ENCODE measurements at regions not wholly inside any gene's neighbourhood (a gene's known extent, or its start where the extent isn't known, plus 50 kb on each side); places are given as distances from the start of the nearest gene placed in this dataset.

DNA sequence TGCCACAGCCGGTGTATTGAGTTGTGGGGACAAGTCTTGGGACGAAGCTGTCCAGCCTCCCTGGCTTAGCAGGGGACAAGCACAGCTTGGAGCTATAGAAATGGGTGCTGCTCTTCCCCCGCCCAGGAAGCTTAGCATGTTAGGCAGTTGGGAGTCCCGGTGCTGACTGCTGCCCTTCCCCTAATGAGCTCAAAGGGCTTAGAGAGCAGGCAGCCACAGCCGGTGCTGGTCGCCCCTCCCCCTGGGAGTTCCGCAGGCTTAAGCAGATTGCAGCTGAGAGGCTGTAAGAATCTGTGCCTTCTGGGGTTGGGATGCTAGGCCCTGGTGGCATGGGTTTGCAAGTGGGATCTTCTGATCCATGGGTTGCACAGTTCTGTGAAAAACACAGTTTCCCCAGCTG lies 237.3 kb downstream of the DCDC2C start:
- no peak overlapping the region for H3K4me3 ChIP-seq
- H3K4me2 ChIP-seq (ENCODE audit: unreplicated experiment), result no peak overlapping the region
- no peak overlapping the region for H2AFZ ChIP-seq
- no peaks in the 10 kb centered on the region for H3K36me3 ChIP-seq (ENCODE audit: low read depth)
- no peak overlapping the region for H3K9ac ChIP-seq
- 23 to 27% methylated on average over 7 of the region's 7 CpGs for WGBS, 2 experiments (ENCODE audit: low coverage in 1 of 2, low lambda C conversion rate in 2 of 2, missing lambda C conversion rate in 2 of 2)
- H3K79me2 ChIP-seq (ENCODE audit: insufficient read depth), result no peaks in the 10 kb centered on the region
- H3K27me3 ChIP-seq (replicated peaks; ENCODE audit: insufficient read depth), result no peaks in the 10 kb centered on the region
- TF ChIP-seq EZH2 (IDR thresholded peaks at IDR 0.05; ENCODE audit: insufficient read depth, poor library complexity, severe bottlenecking) (no peak), EZH2phosphoT487 (IDR thresholded peaks at IDR 0.05; ENCODE audit: insufficient read depth, low read depth) (no peak)
- no peaks in the 10 kb centered on the region for H3K9me3 ChIP-seq (ENCODE audit: low read depth)
- no peaks in the 10 kb centered on the region for H4K20me1 ChIP-seq (ENCODE audit: insufficient read depth)
- H3K4me1 ChIP-seq (ENCODE audit: insufficient read depth), result no peaks in the 10 kb centered on the region
- in situ Hi-C loops (cut with MboI), result no loop called here
- no peaks in the 10 kb centered on the region for H3K9me2 ChIP-seq (ENCODE audit: insufficient read depth)
- H3K27ac ChIP-seq, result no peak overlapping the region
- H3F3A ChIP-seq (ENCODE audit: insufficient read depth), result no peaks in the 10 kb centered on the region
- no peak for DNase-seq

GRCh38 chr2:3942841-3943240 lies 239.5 kb downstream of the DCDC2C start:
- WGBS, 2 experiments (ENCODE audit: low coverage in 1 of 2, low lambda C conversion rate in 2 of 2, missing lambda C conversion rate in 2 of 2), result 65% methylated on average over 19 to 20 of the region's 20 CpGs
- DNase-seq, result no peak
- Histone ChIP-seq H3K27me3 (replicated peaks; ENCODE audit: insufficient read depth) (no peaks in the 10 kb centered on the region), H3F3A (ENCODE audit: insufficient read depth) (no peaks in the 10 kb centered on the region), H3K36me3 (ENCODE audit: low read depth) (no peaks in the 10 kb centered on the region), H4K20me1 (ENCODE audit: insufficient read depth) (no peaks in the 10 kb centered on the region), H2AFZ (no peak overlapping the region), H3K9me3 (ENCODE audit: low read depth) (no peaks in the 10 kb centered on the region), H3K4me3 (no peak overlapping the region), H3K4me1 (ENCODE audit: insufficient read depth) (no peaks in the 10 kb centered on the region), H3K9ac (no peak overlapping the region), H3K79me2 (ENCODE audit: insufficient read depth) (no peaks in the 10 kb centered on the region), H3K27ac (no peak overlapping the region), H3K9me2 (ENCODE audit: insufficient read depth) (no peaks in the 10 kb centered on the region), H3K4me2 (ENCODE audit: unreplicated experiment) (no peak overlapping the region)
- in situ Hi-C loops (cut with MboI), result no loop called here
- no peak for TF ChIP-seq EZH2phosphoT487 (IDR thresholded peaks at IDR 0.05; ENCODE audit: insufficient read depth, low read depth)
- TF ChIP-seq EZH2 (IDR thresholded peaks at IDR 0.05; ENCODE audit: insufficient read depth, poor library complexity, severe bottlenecking), result no peak

DNA sequence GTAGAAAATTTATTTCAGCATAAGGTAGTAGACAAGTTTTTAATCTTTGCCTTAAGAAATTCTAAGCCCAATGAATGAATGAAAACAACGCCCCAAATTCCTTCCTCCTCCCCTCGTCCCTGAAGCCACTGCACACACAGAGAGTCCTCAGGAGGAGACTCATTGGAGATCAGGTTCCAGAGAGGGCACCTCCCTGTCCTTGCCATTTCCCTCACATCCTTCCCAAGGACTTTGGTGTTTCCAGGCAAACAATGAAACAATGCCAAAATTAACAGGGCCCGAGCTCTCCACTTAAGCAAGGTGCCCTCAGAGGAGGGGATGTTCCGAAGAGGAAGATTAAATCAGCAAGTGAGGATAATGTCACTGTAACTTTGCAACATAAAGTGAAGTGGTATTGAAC lies 240.7 kb downstream of the DCDC2C start:
- Histone ChIP-seq H3K9ac (no peak overlapping the region), H3K9me3 (ENCODE audit: low read depth) (no peaks in the 10 kb centered on the region), H4K20me1 (ENCODE audit: insufficient read depth) (no peaks in the 10 kb centered on the region), H3K27me3 (replicated peaks; ENCODE audit: insufficient read depth) (no peaks in the 10 kb centered on the region), H3F3A (ENCODE audit: insufficient read depth) (no peaks in the 10 kb centered on the region), H2AFZ (no peak overlapping the region), H3K4me2 (ENCODE audit: unreplicated experiment) (no peak overlapping the region), H3K4me1 (ENCODE audit: insufficient read depth) (no peaks in the 10 kb centered on the region), H3K9me2 (ENCODE audit: insufficient read depth) (no peaks in the 10 kb centered on the region), H3K27ac (no peak overlapping the region), H3K4me3 (no peak overlapping the region), H3K36me3 (ENCODE audit: low read depth) (no peaks in the 10 kb centered on the region), H3K79me2 (ENCODE audit: insufficient read depth) (no peaks in the 10 kb centered on the region)
- WGBS, 2 experiments (ENCODE audit: low coverage in 1 of 2, low lambda C conversion rate in 2 of 2, missing lambda C conversion rate in 2 of 2), result 19 to 33% methylated on average over 4 of the region's 4 CpGs
- TF ChIP-seq EZH2phosphoT487 (IDR thresholded peaks at IDR 0.05; ENCODE audit: insufficient read depth, low read depth), result no peak
- TF ChIP-seq EZH2 (IDR thresholded peaks at IDR 0.05; ENCODE audit: insufficient read depth, poor library complexity, severe bottlenecking), result no peak
- in situ Hi-C loops (cut with MboI), result no loop called here
- no peak for DNase-seq

DNA sequence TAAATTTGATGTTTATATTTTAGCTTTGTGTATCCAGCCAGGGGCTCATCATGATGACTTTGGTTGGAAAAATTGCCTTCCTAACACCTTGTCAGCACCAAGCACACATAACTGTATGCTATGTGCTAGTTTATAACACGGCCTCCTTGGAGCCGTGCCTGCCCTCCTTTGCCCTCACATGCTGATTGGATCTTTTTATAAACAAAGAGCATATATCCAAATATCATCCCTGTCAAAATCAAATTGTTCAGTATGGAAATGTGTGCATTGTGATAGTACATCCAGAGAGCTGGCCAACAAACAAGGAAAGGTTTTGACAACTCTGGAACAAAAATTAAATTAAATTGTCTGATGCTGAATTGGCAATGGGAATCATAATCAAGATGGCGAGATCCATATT lies 241.5 kb downstream of the DCDC2C start:
- no peak overlapping the region for H2AFZ ChIP-seq
- H3K4me1 ChIP-seq (ENCODE audit: insufficient read depth), result no peaks in the 10 kb centered on the region
- 20 to 21% methylated on average over 3 of the region's 3 CpGs for WGBS, 2 experiments (ENCODE audit: low coverage in 1 of 2, low lambda C conversion rate in 2 of 2, missing lambda C conversion rate in 2 of 2)
- no peaks in the 10 kb centered on the region for H3K79me2 ChIP-seq (ENCODE audit: insufficient read depth)
- no peaks in the 10 kb centered on the region for H3K9me2 ChIP-seq (ENCODE audit: insufficient read depth)
- in situ Hi-C loops (cut with MboI), result no loop called here
- no peaks in the 10 kb centered on the region for H4K20me1 ChIP-seq (ENCODE audit: insufficient read depth)
- H3K9ac ChIP-seq, result no peak overlapping the region
- no peak for TF ChIP-seq EZH2 (IDR thresholded peaks at IDR 0.05; ENCODE audit: insufficient read depth, poor library complexity, severe bottlenecking)
- no peak for TF ChIP-seq EZH2phosphoT487 (IDR thresholded peaks at IDR 0.05; ENCODE audit: insufficient read depth, low read depth)
- no peak for DNase-seq
- no peak overlapping the region for H3K4me3 ChIP-seq
- no peaks in the 10 kb centered on the region for H3F3A ChIP-seq (ENCODE audit: insufficient read depth)
- no peak overlapping the region for H3K4me2 ChIP-seq (ENCODE audit: unreplicated experiment)
- no peaks in the 10 kb centered on the region for H3K27me3 ChIP-seq (replicated peaks; ENCODE audit: insufficient read depth)
- H3K36me3 ChIP-seq (ENCODE audit: low read depth), result no peaks in the 10 kb centered on the region
- H3K27ac ChIP-seq, result no peak overlapping the region
- H3K9me3 ChIP-seq (ENCODE audit: low read depth), result no peaks in the 10 kb centered on the region

DNA sequence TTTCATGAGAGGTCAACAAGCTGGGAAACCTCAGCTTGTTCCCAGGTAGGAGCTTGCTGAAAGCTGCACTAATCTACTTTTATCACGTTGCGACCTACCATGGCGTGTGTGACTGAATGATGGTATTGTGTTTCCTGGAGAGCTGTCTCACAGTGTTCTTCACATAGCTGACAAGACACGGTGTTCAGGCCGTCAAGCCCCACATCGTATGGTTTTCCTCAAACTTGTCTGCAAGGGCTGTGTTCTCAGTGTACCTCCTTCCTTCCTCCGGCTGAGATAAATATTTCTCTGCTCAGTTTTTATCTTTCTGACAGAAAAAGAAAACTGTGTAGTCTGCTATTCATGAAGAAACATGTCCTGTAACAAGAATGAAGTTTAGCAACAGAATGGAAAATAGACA lies 244.8 kb downstream of the DCDC2C start:
- in situ Hi-C loops (cut with MboI), result no loop called here
- no peaks in the 10 kb centered on the region for H3K36me3 ChIP-seq (ENCODE audit: low read depth)
- H3F3A ChIP-seq (ENCODE audit: insufficient read depth), result no peaks in the 10 kb centered on the region
- no peak overlapping the region for H3K27ac ChIP-seq
- 13 to 14% methylated on average over 7 of the region's 7 CpGs for WGBS, 2 experiments (ENCODE audit: low coverage in 1 of 2, low lambda C conversion rate in 2 of 2, missing lambda C conversion rate in 2 of 2)
- H3K4me2 ChIP-seq (ENCODE audit: unreplicated experiment), result no peak overlapping the region
- no peaks in the 10 kb centered on the region for H3K27me3 ChIP-seq (replicated peaks; ENCODE audit: insufficient read depth)
- no peaks in the 10 kb centered on the region for H4K20me1 ChIP-seq (ENCODE audit: insufficient read depth)
- H2AFZ ChIP-seq, result no peak overlapping the region
- H3K79me2 ChIP-seq (ENCODE audit: insufficient read depth), result no peaks in the 10 kb centered on the region
- H3K4me1 ChIP-seq (ENCODE audit: insufficient read depth), result no peaks in the 10 kb centered on the region
- no peak overlapping the region for H3K4me3 ChIP-seq
- no peaks in the 10 kb centered on the region for H3K9me3 ChIP-seq (ENCODE audit: low read depth)
- no peaks in the 10 kb centered on the region for H3K9me2 ChIP-seq (ENCODE audit: insufficient read depth)
- DNase-seq, result no peak
- TF ChIP-seq EZH2 (IDR thresholded peaks at IDR 0.05; ENCODE audit: insufficient read depth, poor library complexity, severe bottlenecking) (no peak), EZH2phosphoT487 (IDR thresholded peaks at IDR 0.05; ENCODE audit: insufficient read depth, low read depth) (no peak)
- H3K9ac ChIP-seq, result no peak overlapping the region

All from GM23248 (cell line).